OCI-LY1 (cell line): ENCODE measurements at regions not wholly inside any gene's neighbourhood (a gene's known extent, or its start where the extent isn't known, plus 50 kb on each side); places are given as distances from the start of the nearest gene placed in this dataset.

ENCODE experiments used
- CTCF ChIP-seq: fragments of 200-600 bp; sonication (generic), shearing (Covaris generic); IDR thresholded peaks from 2 replicates; pipeline ENCODE4 v1.5.1; 2017; ENCODE audit warnings: mild to moderate bottlenecking, antibody characterized with exemption, low read length, moderate library complexity, mixed read lengths
- EZH2 ChIP-seq: fragments of 200-600 bp; sonication (generic), shearing (Covaris generic); IDR thresholded peaks from 2 replicates; pipeline ENCODE4 v1.8.0; 2017; ENCODE audit warnings: borderline replicate concordance, mixed run types, mild to moderate bottlenecking, antibody characterized with exemption, low read length, moderate library complexity, mixed read lengths

- TF ChIP-seq CTCF: no peak
- TF ChIP-seq EZH2: no peak
Measured at GRCh38 chr18:57930476-57930875, 113.5 kb upstream of the NEDD4L start.
